Activated naive CD8-positive, alpha-beta T cell treated with anti-CD3 and anti-CD28 coated beads for 36 hours (primary cell): ENCODE measurements at regions not wholly inside any gene's neighbourhood (a gene's known extent, or its start where the extent isn't known, plus 50 kb on each side); places are given as distances from the start of the nearest gene placed in this dataset.
"Not testable (repeated sequence)": the region's sequence is repeated elsewhere in the genome, so short reads cannot be mapped to it uniquely, and the experiment has no call there.

ENCODE experiments used
- DNase-seq: peaks from one replicate; pipeline ENCODE4 v3.0.0; 2021
- H3K27ac Mint-ChIP-seq: one replicate; pipeline ENCODE4 v1.8.0; 2022; ENCODE audit warnings: mild to moderate bottlenecking, moderate library complexity, mixed read lengths
- H3K27me3 Mint-ChIP-seq: one replicate; pipeline ENCODE4 v1.8.0; 2022; ENCODE audit warnings: mild to moderate bottlenecking, mixed read lengths
- H3K36me3 Mint-ChIP-seq: one replicate; pipeline ENCODE4 v1.8.0; 2021; ENCODE audit warnings: mild to moderate bottlenecking, mixed read lengths
- H3K4me1 Mint-ChIP-seq: one replicate; pipeline ENCODE4 v1.8.0; 2021; ENCODE audit warnings: mixed read lengths
- H3K4me3 Mint-ChIP-seq: one replicate; pipeline ENCODE4 v1.8.0; 2022; ENCODE audit warnings: mild to moderate bottlenecking, moderate library complexity, mixed read lengths
- H3K9me3 Mint-ChIP-seq: one replicate; pipeline ENCODE4 v1.8.0; 2022; ENCODE audit warnings: mixed read lengths

DNA sequence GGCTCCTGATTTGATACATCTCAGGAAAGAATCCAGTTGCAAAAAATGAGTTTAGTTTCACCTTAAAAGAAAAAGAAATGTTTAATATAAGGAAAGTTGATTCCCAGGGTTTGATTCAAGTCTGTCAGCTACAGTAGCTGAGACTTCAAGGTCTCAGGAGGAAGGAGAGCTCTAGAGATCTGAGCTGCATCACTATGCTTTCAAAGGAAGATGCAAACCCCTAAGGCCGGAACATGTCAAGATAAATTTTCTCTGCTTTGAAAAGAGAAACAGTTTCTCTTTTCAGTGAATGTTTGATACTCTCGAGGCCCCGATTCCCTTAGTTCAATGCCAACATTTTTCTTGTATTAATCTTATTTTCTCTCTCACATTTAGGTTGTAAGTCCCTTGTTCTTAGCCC lies 128.6 kb downstream of the RGPD3 start:
- Mint-ChIP-seq H3K4me1 (no peaks in the 10 kb centered on the region), H3K9me3 (peaks cover 2% of the 10 kb centered on the region), H3K4me3 (no peak overlapping the region), H3K27me3 (no peaks in the 10 kb centered on the region), H3K36me3 (no peaks in the 10 kb centered on the region), H3K27ac (no peak overlapping the region)
- DNase-seq, result no peak

DNA sequence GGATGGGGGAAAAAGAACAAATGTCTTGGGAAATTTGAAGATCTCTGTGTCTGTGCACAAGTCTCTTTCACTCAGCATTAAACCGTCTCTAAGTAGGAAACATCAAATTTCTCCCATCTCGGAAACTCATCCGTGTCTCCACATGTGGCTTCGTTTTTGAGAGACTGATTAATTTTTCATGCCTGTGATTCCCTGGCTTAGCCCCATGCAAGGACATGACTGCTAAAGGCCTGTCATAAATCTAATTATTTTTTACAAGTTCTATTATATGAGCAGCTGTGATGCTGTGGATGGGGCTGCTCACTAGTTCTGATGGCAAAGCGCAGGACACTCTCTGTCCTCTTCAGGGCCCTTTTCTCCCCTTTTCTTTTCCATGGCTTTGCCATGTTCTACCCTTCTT lies 129.1 kb downstream of the RGPD3 start:
- H3K4me1 Mint-ChIP-seq, result no peaks in the 10 kb centered on the region

DNA sequence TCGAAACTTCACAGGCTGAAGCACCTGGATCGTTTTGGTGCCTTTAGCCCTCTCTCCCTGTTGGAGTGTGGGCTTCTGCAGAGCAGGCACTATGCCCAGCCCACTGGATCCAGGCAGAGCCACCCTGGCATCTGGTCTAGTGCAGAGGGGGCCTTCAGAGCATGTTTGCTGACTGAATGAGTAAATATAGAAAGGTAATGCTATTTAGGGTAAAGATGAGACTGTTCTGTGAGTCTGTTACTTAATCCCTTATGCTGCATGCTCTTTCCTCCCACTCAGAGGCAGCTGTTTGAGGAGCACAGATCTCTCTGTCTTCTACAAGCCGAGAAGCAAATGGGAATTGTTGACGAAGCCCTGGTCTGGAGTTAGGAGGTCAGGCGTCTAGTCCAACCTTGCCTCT lies 130.2 kb downstream of the RGPD3 start:
- no peak overlapping the region for H3K4me3 Mint-ChIP-seq

More for the DNA sequence above, 129.1 kb downstream of the RGPD3 start:
- Mint-ChIP-seq H3K4me3 (no peak overlapping the region), H3K27ac (no peak overlapping the region), H3K27me3 (no peaks in the 10 kb centered on the region), H3K36me3 (no peaks in the 10 kb centered on the region), H3K9me3 (peaks cover 2% of the 10 kb centered on the region)
- no peak for DNase-seq

DNA sequence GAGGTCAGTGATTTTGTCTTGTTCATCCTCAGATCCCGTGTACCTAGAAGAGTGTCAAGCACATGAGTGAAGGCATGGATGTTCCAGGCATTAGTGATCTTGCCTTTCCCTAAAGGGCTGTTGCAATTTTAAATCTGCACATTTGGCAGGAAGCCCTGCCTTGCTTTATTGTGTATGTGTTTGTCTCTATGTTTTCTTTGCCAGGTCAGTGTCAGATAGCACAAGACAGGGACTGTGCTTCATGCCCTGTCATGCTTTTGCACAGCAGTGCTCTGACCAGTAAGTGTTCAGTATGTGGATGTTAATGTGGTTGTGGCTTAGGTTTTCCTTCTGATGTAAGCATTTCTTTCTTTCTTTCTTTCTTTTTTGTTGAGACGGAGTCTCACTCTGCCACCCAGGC lies 131.5 kb downstream of the RGPD3 start:
- Mint-ChIP-seq H3K4me3 (no peak overlapping the region), H3K4me1 (peaks cover 4% of the 10 kb centered on the region), H3K27ac (no peak overlapping the region), H3K27me3 (no peaks in the 10 kb centered on the region), H3K9me3 (peaks cover 3% of the 10 kb centered on the region), H3K36me3 (no peaks in the 10 kb centered on the region)
- no peak for DNase-seq

More for the DNA sequence above, 130.2 kb downstream of the RGPD3 start:
- no peaks in the 10 kb centered on the region for H3K27me3 Mint-ChIP-seq
- no peaks in the 10 kb centered on the region for H3K36me3 Mint-ChIP-seq
- no peaks in the 10 kb centered on the region for H3K4me1 Mint-ChIP-seq
- H3K9me3 Mint-ChIP-seq, result peaks cover 3% of the 10 kb centered on the region
- no peak for DNase-seq
- no peak overlapping the region for H3K27ac Mint-ChIP-seq

DNA sequence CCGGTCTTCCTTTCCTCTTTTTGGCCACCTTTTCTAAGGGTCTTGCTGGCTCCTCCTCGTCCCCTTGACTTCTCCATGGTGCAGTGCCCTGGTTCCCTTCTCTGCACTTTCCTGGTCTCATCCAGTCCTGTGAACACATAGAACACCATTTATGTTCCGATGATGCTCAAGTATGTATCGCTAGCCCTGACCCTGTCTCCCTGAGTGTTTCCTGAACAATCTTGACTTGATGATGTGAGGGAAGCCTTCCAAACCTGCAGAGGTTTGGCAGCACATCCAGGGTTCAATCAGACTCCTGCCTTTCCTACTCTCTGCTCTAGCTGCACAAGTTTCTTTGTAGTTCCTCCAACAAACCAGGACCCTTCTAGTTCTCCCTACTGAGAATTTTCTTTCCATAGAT lies 132.1 kb downstream of the RGPD3 start:
- H3K9me3 Mint-ChIP-seq, result peaks cover 3% of the 10 kb centered on the region
- H3K36me3 Mint-ChIP-seq, result no peaks in the 10 kb centered on the region
- no peak for DNase-seq
- H3K4me1 Mint-ChIP-seq, result peaks cover 8% of the 10 kb centered on the region
- no peaks in the 10 kb centered on the region for H3K27me3 Mint-ChIP-seq
- no peak overlapping the region for H3K4me3 Mint-ChIP-seq
- H3K27ac Mint-ChIP-seq, result no peak overlapping the region

DNA sequence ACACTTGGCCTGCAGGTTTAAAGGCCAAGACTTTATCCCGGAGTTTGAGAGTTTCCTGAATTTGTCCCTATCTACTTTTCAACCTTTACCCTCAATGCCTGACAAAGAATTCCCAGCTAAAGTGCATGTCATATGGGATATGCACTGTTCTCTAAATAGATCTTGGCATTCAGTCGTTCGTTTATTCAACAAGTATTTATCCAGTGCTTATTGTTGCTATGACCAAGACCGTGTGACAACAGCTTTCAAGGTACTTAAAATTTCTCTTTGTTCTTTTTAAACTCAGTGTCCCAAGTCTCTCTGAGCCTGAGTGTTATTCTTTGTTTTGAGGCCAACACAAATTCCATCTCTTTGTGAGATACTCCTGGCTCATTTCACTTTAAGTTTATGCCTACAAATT lies 133.4 kb downstream of the RGPD3 start:
- H3K4me3 Mint-ChIP-seq, result no peak overlapping the region

DNA sequence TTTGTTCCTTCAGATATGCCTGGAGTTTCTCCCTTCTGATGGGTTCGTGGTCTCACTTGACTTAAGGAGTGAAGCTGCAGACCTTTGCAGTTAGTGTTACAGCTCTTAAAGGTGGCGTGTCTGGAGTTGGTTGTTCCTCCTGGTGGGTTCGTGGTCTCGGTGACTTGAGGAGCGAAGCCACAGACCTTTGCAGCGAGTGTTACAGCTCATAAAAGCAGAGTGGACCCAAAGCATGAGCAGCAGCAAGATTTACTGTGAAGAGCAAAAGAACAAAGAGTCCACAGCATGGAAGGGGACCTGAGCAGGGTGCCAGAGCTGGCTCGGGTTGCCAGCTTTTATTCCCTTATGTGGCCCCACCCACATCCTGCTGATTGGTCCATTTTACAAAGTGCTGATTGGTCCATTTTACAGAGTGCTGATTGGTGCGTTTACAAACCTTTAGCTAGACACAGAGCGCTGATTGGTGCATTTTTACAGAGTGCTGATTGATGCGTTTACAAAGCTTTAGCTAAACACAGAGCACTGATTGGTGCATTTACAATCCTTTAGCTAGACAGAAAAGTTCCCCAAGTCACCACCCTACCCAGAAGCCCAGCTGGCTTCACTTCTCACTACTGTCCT lies 134.8 kb downstream of the RGPD3 start:
- peaks cover 10% of the 10 kb centered on the region for H3K4me1 Mint-ChIP-seq
- not testable (repeated sequence) for H3K4me3 Mint-ChIP-seq, H3K9me3 Mint-ChIP-seq, H3K36me3 Mint-ChIP-seq, DNase-seq, H3K27me3 Mint-ChIP-seq, H3K27ac Mint-ChIP-seq

More for the DNA sequence above, 133.4 kb downstream of the RGPD3 start:
- no peak overlapping the region for H3K27ac Mint-ChIP-seq
- H3K27me3 Mint-ChIP-seq, result no peaks in the 10 kb centered on the region
- DNase-seq, result no peak
- no peaks in the 10 kb centered on the region for H3K36me3 Mint-ChIP-seq
- H3K9me3 Mint-ChIP-seq, result peaks cover 3% of the 10 kb centered on the region
- peaks cover 10% of the 10 kb centered on the region for H3K4me1 Mint-ChIP-seq

DNA sequence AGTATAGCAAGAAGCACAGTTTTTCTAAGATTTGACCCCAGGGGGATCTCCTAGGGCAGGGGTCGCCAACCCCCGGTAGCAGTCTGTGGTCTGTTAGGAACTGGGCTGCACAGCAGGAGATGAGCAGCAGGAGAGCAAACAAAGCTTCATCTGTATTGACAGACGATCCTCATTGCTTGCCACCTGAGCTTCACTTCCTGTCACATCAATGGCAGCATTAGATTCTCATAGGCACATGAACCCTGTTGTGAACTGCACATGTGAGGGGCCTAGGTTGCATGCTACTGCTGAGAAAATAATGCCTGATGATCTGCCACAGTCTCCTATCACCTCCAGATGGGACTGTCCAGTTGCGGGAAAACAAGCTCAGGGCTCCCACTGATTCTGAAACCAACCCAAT lies 136.2 kb downstream of the RGPD3 start:
- peaks cover 3% of the 10 kb centered on the region for H3K9me3 Mint-ChIP-seq
- no peaks in the 10 kb centered on the region for H3K27me3 Mint-ChIP-seq
- H3K4me1 Mint-ChIP-seq, result peaks cover 10% of the 10 kb centered on the region
- no peak overlapping the region for H3K27ac Mint-ChIP-seq
- H3K4me3 Mint-ChIP-seq, result no peak overlapping the region
- no peak for DNase-seq
- H3K36me3 Mint-ChIP-seq, result no peaks in the 10 kb centered on the region

DNA sequence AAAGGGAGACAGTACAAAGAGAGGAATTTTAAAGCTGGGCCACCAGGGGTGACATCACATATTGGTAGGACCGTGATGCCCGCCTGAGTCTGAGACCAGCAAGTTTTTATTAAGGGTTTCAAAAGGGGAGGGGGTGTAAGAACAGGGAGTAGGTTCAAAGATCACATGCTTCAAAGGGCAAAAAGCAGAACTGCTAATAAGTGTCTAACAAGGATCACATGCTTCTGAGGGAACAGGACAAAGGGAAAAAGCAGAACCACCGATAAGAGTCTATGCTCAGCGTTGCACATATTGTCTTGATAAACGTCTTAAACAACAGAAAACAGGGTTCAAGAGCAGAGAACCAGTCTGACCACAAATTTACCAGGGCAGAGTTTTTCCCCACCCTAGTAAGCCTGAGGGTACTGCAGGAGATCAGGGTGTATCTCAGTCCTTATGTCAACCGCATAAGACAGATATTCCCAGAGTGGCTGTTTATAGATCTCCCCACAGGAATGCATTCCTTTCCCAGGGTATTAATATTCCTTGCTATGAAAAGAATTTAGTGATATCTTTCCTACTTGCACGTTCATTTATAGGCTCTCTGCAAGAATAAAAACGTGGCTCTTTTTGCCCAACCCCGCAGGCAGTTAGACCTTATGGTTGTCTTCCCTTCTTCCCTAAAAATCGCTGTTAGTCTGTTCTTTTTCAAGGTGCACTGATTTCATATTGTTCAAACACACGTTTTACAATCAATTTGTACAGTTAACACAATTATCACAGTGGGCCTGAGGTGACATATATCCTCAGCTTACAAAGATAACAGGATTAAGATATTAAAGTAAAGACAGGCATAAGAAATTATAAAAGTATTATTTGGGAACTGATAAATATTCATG lies 136.5 kb upstream of the UXS1 start:
- H3K27me3 Mint-ChIP-seq, DNase-seq, H3K4me3 Mint-ChIP-seq, H3K36me3 Mint-ChIP-seq, H3K27ac Mint-ChIP-seq, H3K9me3 Mint-ChIP-seq: not testable (repeated sequence)
- H3K4me1 Mint-ChIP-seq, result peaks cover 10% of the 10 kb centered on the region

DNA sequence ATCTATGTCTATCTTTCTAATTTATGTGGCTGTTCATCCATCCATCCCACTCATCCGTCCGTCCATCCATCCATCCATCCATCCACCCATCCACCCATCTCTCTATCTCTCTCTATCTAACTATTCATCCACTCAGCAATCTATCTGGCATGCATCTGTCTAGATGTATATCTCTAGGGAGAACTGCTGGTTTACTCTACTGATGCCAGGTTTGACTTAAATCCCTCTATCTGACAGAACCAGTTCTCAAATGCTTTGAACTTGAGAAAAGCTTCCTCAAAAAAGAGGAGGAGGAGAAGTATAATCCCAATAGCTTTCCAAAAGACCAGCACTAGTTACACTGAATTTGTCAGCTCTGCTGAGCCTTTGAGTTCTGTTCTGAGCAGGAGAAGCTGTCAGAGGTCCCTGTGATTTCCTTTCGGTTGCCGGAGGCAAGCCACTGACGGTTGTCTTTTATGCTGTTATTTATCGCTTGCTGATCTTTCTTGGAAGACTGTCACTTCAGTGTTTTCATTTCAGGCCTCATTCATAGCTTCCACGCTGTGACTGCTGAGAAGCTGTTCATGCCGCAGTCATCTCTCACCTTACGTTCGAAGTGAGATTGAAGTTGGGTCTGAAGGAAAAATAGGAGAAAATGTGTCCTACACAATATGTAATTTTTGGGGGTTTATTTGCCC lies 129.4 kb upstream of the UXS1 start:
- no peaks in the 10 kb centered on the region for H3K4me1 Mint-ChIP-seq
- no peaks in the 10 kb centered on the region for H3K9me3 Mint-ChIP-seq
- no peak overlapping the region for H3K27ac Mint-ChIP-seq
- no peak overlapping the region for H3K4me3 Mint-ChIP-seq
- no peaks in the 10 kb centered on the region for H3K36me3 Mint-ChIP-seq
- H3K27me3 Mint-ChIP-seq, result no peaks in the 10 kb centered on the region
- DNase-seq, result no peak

DNA sequence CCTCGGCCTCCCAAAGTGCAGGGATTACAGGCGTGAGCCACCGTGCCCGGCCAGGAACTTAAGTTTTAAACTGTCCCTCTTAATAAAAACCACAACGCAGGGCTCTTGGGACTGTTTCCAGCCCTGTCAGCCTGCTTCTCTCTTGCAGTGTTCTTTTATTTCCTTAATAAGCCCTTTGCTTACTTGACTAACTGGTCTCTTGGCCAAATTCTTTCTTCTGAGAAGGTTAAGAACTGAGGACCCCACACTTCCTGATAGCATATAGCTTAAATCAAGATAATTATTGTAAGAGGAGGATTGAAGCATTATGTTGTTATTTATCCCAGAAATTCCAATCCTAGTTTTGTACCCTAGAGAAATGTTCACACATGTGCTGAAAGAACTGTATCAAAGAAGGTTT lies 128.2 kb upstream of the UXS1 start:
- Mint-ChIP-seq H3K36me3 (no peaks in the 10 kb centered on the region), H3K27ac (no peak overlapping the region), H3K4me1 (no peaks in the 10 kb centered on the region), H3K9me3 (no peaks in the 10 kb centered on the region), H3K27me3 (no peaks in the 10 kb centered on the region), H3K4me3 (no peak overlapping the region)
- no peak for DNase-seq

DNA sequence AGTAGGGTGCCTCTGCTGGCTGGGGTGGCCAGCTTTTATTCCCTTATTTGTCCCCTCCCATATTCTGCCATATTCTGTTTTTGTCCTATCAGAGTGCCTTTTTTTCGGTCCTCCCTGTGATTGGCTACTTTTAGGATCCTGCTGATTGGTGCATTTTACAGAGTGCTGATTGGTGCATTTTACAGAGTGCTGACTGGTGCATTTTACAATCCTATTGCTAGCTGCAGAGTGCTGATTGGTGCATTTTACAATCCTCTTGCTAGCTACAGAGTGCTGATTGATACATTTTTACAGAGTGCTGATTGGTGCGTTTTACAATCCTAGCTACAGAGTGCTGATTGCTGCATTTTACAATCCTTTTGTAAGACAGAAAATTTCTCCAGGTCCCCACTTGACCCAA lies 126.3 kb upstream of the UXS1 start:
- H3K4me3 Mint-ChIP-seq, H3K9me3 Mint-ChIP-seq, H3K36me3 Mint-ChIP-seq, H3K27me3 Mint-ChIP-seq, DNase-seq, H3K27ac Mint-ChIP-seq, H3K4me1 Mint-ChIP-seq: not testable (repeated sequence)

DNA sequence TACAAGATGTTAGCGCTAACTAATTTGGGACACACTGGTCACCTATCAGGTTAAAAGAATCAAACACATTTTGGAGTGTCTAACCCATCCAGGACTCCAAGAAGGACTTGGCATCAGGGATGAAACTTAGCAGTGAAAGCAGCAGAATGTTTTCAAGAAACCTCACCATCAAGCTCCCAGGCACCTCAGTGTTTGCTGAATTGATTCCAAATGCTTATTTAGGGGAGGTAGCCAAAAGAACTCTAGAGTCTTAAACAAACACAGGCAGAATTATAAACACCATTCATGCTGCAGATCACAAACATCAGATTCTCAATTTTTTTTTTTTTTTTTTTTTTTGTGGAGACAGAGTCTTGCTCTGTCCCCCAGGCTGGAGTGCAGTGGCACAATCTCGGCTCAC lies 122.8 kb upstream of the UXS1 start:
- H3K27ac Mint-ChIP-seq, result no peak overlapping the region
- DNase-seq, result no peak
- no peaks in the 10 kb centered on the region for H3K4me1 Mint-ChIP-seq
- no peaks in the 10 kb centered on the region for H3K9me3 Mint-ChIP-seq
- no peak overlapping the region for H3K4me3 Mint-ChIP-seq
- no peaks in the 10 kb centered on the region for H3K36me3 Mint-ChIP-seq
- H3K27me3 Mint-ChIP-seq, result no peaks in the 10 kb centered on the region

DNA sequence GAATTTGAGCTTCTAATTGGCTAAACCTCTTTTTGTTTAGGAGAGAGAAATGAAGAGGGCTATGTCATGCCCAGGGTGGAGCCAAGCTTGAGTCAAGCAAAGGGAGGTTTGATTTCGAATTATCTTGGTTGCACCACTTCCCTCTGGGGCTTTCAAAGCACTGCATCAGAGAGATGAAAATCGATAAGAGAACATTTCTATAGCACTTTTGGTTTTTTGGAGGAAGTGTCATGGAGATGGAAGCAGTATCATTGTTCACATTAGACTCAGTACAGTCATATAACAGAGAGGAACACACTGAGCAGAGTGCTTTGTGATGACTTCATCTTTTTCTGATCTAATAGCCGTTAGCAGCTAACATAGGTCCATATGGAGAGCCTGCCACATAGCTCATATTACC lies 120.3 kb upstream of the UXS1 start:
- Mint-ChIP-seq H3K27ac (no peak overlapping the region), H3K4me1 (no peaks in the 10 kb centered on the region), H3K36me3 (no peaks in the 10 kb centered on the region), H3K27me3 (no peaks in the 10 kb centered on the region), H3K9me3 (no peaks in the 10 kb centered on the region), H3K4me3 (no peak overlapping the region)
- no peak for DNase-seq

DNA sequence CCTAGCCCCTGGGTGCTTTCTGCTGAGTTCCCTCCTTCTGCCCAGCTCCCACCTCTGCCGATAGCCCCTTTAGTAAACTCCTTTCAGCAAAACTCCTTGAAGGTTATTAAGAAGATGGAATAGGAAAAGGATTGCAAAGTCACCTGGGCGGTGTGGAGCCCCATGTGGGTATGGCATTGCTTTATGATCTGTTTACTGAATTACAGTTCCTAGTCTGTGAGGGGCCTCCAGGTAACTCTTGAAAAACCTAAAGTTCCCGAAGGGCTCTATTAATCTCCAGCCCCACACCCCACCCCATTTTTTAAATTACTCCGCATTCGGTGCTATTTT lies 116.9 kb upstream of the UXS1 start:
- Mint-ChIP-seq H3K4me3 (no peak overlapping the region), H3K4me1 (peaks cover 2% of the 10 kb centered on the region), H3K27me3 (no peaks in the 10 kb centered on the region), H3K36me3 (no peaks in the 10 kb centered on the region), H3K27ac (no peak overlapping the region), H3K9me3 (no peaks in the 10 kb centered on the region)
- no peak for DNase-seq

DNA sequence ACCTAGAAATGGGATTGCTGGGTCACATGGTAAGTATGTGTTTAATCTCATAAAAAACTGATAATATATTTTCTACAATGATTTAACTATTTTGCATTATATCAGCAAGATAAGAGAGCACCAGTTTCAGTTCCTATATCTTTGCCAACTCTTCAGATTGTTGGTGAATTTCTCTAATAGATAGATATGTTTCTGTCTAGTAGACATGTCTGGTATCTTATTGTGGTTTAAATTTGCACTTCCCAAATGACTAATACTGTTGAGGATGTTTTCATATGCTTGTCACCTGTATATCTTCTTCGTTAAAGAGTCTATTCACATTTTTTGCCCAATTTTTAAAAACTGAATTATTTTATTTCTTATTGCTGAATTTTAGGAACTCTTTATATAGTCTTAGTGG lies 113.8 kb upstream of the UXS1 start:
- H3K27me3 Mint-ChIP-seq, result no peaks in the 10 kb centered on the region
- no peak for DNase-seq
- H3K4me3 Mint-ChIP-seq, result no peak overlapping the region
- no peaks in the 10 kb centered on the region for H3K36me3 Mint-ChIP-seq
- no peaks in the 10 kb centered on the region for H3K9me3 Mint-ChIP-seq
- no peak overlapping the region for H3K27ac Mint-ChIP-seq
- H3K4me1 Mint-ChIP-seq, result peaks cover 2% of the 10 kb centered on the region
